A673 (cell line): ENCODE measurements at regions not wholly inside any gene's neighbourhood (a gene's known extent, or its start where the extent isn't known, plus 50 kb on each side); places are given as distances from the start of the nearest gene placed in this dataset.
A peak's percentile ranks its signal among the peaks of the same experiment; 100 is the strongest.

ENCODE experiments used
- BruUV-seq: library from RNA; stranded (reverse); fragments of 400-500 nt; replicated peaks from 2 replicates; lab custom pipeline; 2021; lab: Mats Ljungman, UMichigan
- CTCF ChIA-PET: fragments of 300-600 bp; sonication (Branson Sonifier 250); formaldehyde crosslinking; loops from one replicate; lab custom pipeline; 2022; ENCODE audit warnings: antibody characterized with exemption; lab: Charles Lee
- POLR2A ChIA-PET: fragments of 300-600 bp; sonication (Branson Sonifier 250); formaldehyde crosslinking; loops from one replicate; lab custom pipeline; 2022; ENCODE audit warnings: antibody characterized with exemption; ENCODE audit not compliant: low non-redundant PET; lab: Charles Lee
- DNase-seq: peaks from one replicate; pipeline ENCODE4 v3.0.0-alpha.2; 2015; ENCODE audit warnings: low spot score
- H3K27ac ChIP-seq: fragments of 200-600 bp; sonication (generic); 2 replicates; pipeline ENCODE4 v1.5.1; 2016; ENCODE audit warnings: mixed run types, low read depth, mild to moderate bottlenecking, mixed read lengths, antibody characterized with exemption, low read length; ENCODE audit not compliant: poor library complexity, severe bottlenecking
- H3K27me3 ChIP-seq: fragments of 200-600 bp; sonication (generic); replicated peaks from 2 replicates; pipeline ENCODE4 v1.6.1; 2017; ENCODE audit warnings: mixed run types, low read depth, mild to moderate bottlenecking, mixed read lengths, antibody characterized with exemption, low read length; ENCODE audit not compliant: insufficient read depth, poor library complexity
- H3K36me3 ChIP-seq: fragments of 200-600 bp; sonication (generic); 2 replicates; pipeline ENCODE4 v1.6.1; 2016; ENCODE audit warnings: mixed run types, mild to moderate bottlenecking, mixed read lengths, antibody characterized with exemption, low read length; ENCODE audit not compliant: insufficient read depth, poor library complexity, severe bottlenecking
- H3K4me1 ChIP-seq: fragments of 200-600 bp; sonication (generic); 2 replicates; pipeline ENCODE4 v1.6.1; 2017; ENCODE audit warnings: mixed run types, mild to moderate bottlenecking, mixed read lengths, antibody characterized with exemption, low read length; ENCODE audit not compliant: insufficient read depth, poor library complexity, severe bottlenecking
- H3K4me3 ChIP-seq: fragments of 200-600 bp; sonication (generic); 2 replicates; pipeline ENCODE4 v1.5.1; 2016; ENCODE audit warnings: low read depth, mixed run types, mild to moderate bottlenecking, mixed read lengths, low read length; ENCODE audit not compliant: poor library complexity, severe bottlenecking
- H3K9me3 ChIP-seq: fragments of 200-600 bp; sonication (generic); 2 replicates; pipeline ENCODE4 v1.6.1; 2016; ENCODE audit warnings: mixed run types, low read depth, mild to moderate bottlenecking, mixed read lengths, antibody characterized with exemption, low read length; ENCODE audit not compliant: poor library complexity, severe bottlenecking
- CTCF ChIP-seq: fragments of 300-800, 200-600 bp; sonication (generic); conservative IDR thresholded peaks from 2 replicates; pipeline ENCODE4 v1.5.1; 2017; ENCODE audit warnings: low read depth, mild to moderate bottlenecking, antibody characterized with exemption, low read length, moderate library complexity, mixed read lengths
- EZH2 ChIP-seq: fragments of 200-600 bp; sonication (generic); IDR thresholded peaks from 2 replicates; pipeline ENCODE4 v1.6.1; 2017; ENCODE audit warnings: borderline replicate concordance, low read depth, mild to moderate bottlenecking, mixed read lengths, antibody characterized with exemption, low read length; ENCODE audit not compliant: poor library complexity, severe bottlenecking
- intact Hi-C: fragments of 100-400 bp; cut with micrococcal nuclease; formaldehyde crosslinking; loops from one replicate; pipeline ENCODE4 v1.10.0; 2022; ENCODE audit not compliant: unreplicated experiment

DNA sequence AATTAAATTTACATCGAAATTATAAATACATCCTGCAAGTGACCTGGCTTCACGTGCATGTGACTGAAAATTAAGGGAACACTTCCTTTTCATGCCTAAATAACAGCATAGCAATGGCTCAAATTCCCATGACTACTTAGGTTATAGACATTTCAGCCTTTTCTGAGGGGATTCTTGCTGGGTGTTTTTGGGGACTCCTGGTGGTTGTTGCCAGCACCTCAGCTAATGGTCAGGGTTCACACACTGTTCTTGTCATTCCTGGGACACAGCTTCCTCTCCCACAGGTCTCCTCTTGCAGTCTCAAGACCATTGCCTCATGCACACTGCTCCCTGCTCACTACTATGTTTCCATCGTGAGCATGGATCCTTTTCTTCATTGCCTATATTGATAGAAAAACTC lies 148.9 kb upstream of the GLI3 start:
- Histone ChIP-seq H3K4me1 (no peaks in the 10 kb centered on the region), H3K27ac (no peak overlapping the region), H3K27me3 (no peaks in the 10 kb centered on the region), H3K9me3 (no peaks in the 10 kb centered on the region), H3K4me3 (no peak overlapping the region), H3K36me3 (no peaks in the 10 kb centered on the region)
- no TSS peak for BruUV-seq
- intact Hi-C loops, result no loop called here
- no peak for TF ChIP-seq EZH2
- peak; percentile 41 for TF ChIP-seq CTCF
- DNase-seq, result peak; percentile 19
- ChIA-PET POLR2A (no interaction called here), CTCF (no interaction called here)

- H3K9me3 ChIP-seq, result no peaks in the 10 kb centered on the region
- no peak overlapping the region for H3K4me3 ChIP-seq
- intact Hi-C loops, result no loop called here
- POLR2A ChIA-PET, result no interaction called here
- DNase-seq, result no peak
- no peak overlapping the region for H3K27ac ChIP-seq
- no peaks in the 10 kb centered on the region for H3K4me1 ChIP-seq
- CTCF ChIA-PET, result no interaction called here
- BruUV-seq, result no TSS peak
- TF ChIP-seq CTCF (no peak), EZH2 (no peak)
- no peaks in the 10 kb centered on the region for H3K36me3 ChIP-seq
- no peaks in the 10 kb centered on the region for H3K27me3 ChIP-seq
Measured at GRCh38 chr7:42381161-42381560, 144.2 kb upstream of the GLI3 start.

- CTCF ChIA-PET, result no interaction called here
- H3K4me3 ChIP-seq, result no peak overlapping the region
- no peaks in the 10 kb centered on the region for H3K4me1 ChIP-seq
- H3K27me3 ChIP-seq, result no peaks in the 10 kb centered on the region
- H3K27ac ChIP-seq, result no peak overlapping the region
- intact Hi-C loops, result no loop called here
- TF ChIP-seq EZH2 (no peak), CTCF (no peak)
- POLR2A ChIA-PET, result no interaction called here
- H3K9me3 ChIP-seq, result no peaks in the 10 kb centered on the region
- no TSS peak for BruUV-seq
- H3K36me3 ChIP-seq, result no peaks in the 10 kb centered on the region
- no peak for DNase-seq
Measured at GRCh38 chr7:42380401-42380800, 143.4 kb upstream of the GLI3 start.
